ENCODE measurements at regions not wholly inside any gene's neighbourhood (a gene's known extent, or its start where the extent isn't known, plus 50 kb on each side); places are given as distances from the start of the nearest gene placed in this dataset.
A peak's percentile ranks its signal among the peaks of the same experiment; 100 is the strongest.

DNA sequence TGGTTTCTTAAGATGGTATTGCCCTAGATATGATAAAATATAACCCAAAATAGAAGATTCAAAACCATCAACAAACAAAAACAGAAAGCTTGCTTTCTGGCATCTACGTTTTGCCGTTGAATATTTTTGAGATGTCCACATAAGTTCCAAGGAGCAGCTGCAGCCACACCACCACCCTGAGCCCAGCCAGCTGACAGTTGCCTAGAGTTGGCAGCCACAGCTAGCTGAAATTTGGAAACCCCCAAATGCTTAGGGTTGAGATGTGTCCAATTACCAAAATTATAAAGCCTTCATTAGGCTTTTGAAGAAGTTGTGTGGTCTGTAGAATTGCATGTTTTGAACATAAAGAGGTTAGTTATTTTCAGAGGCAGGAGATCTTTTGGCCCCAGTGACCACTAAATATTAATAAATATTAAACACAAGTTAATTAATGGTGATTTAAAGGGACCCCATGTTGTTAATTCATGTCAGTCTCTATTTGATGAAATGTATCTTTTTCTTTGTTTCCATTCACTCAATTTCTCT, 118.1 kb upstream of the DTNA start:
- Histone ChIP-seq H3K9me3 (ENCODE audit: low read depth, low read length) (no peaks in the 10 kb centered on the region), H2AFZ (ENCODE audit: low read length) (no peak overlapping the region), H3K4me1 (ENCODE audit: insufficient read depth, low read length) (no peaks in the 10 kb centered on the region), H4K20me1 (ENCODE audit: insufficient read depth, low read length) (no peaks in the 10 kb centered on the region), H3K4me3 (ENCODE audit: insufficient read depth, low read length) (no peak overlapping the region), H3K27me3 (ENCODE audit: insufficient read depth, low read length) (no peaks in the 10 kb centered on the region), H3K27ac (ENCODE audit: low read depth, low read length) (no peak overlapping the region), H3K79me2 (ENCODE audit: insufficient read depth, low read length) (no peaks in the 10 kb centered on the region), H3K4me2 (ENCODE audit: insufficient read depth, low read length) (no peak overlapping the region), H3K36me3 (ENCODE audit: insufficient read depth, low read length) (no peaks in the 10 kb centered on the region)
- DNase-seq (ENCODE audit: insufficient read length, low spot score, missing footprints), result no peak
- TF ChIP-seq CTCF (IDR thresholded peaks at IDR 0.05; ENCODE audit: extremely low read depth, low read depth, low read length), result no peak

GRCh38 chr18:34592481-34592880, 117.6 kb upstream of the DTNA start:
- Histone ChIP-seq H3K9me3 (ENCODE audit: low read depth, low read length) (no peaks in the 10 kb centered on the region), H3K27ac (ENCODE audit: low read depth, low read length) (no peak overlapping the region), H2AFZ (ENCODE audit: low read length) (no peak overlapping the region), H3K36me3 (ENCODE audit: insufficient read depth, low read length) (no peaks in the 10 kb centered on the region), H3K4me2 (ENCODE audit: insufficient read depth, low read length) (peak overlapping the region; percentile 87), H4K20me1 (ENCODE audit: insufficient read depth, low read length) (no peaks in the 10 kb centered on the region), H3K27me3 (ENCODE audit: insufficient read depth, low read length) (no peaks in the 10 kb centered on the region), H3K79me2 (ENCODE audit: insufficient read depth, low read length) (no peaks in the 10 kb centered on the region), H3K4me3 (ENCODE audit: insufficient read depth, low read length) (peak overlapping the region; percentile 76), H3K4me1 (ENCODE audit: insufficient read depth, low read length) (no peaks in the 10 kb centered on the region)
- DNase-seq (ENCODE audit: insufficient read length, low spot score, missing footprints), result no peak
- TF ChIP-seq CTCF (IDR thresholded peaks at IDR 0.05; ENCODE audit: extremely low read depth, low read depth, low read length), result no peak

- Histone ChIP-seq H3K27me3 (ENCODE audit: insufficient read depth, low read length) (no peaks in the 10 kb centered on the region), H3K27ac (ENCODE audit: low read depth, low read length) (peak overlapping the region; percentile 45), H3K4me3 (ENCODE audit: insufficient read depth, low read length) (peak overlapping the region; percentile 76), H2AFZ (ENCODE audit: low read length) (peak overlapping the region; percentile 96), H3K9me3 (ENCODE audit: low read depth, low read length) (no peaks in the 10 kb centered on the region), H3K36me3 (ENCODE audit: insufficient read depth, low read length) (no peaks in the 10 kb centered on the region), H3K4me1 (ENCODE audit: insufficient read depth, low read length) (no peaks in the 10 kb centered on the region), H3K79me2 (ENCODE audit: insufficient read depth, low read length) (no peaks in the 10 kb centered on the region), H4K20me1 (ENCODE audit: insufficient read depth, low read length) (no peaks in the 10 kb centered on the region), H3K4me2 (ENCODE audit: insufficient read depth, low read length) (peak overlapping the region; percentile 87)
- TF ChIP-seq CTCF (IDR thresholded peaks at IDR 0.05; ENCODE audit: extremely low read depth, low read depth, low read length), result no peak
- DNase-seq (ENCODE audit: insufficient read length, low spot score, missing footprints), result no peak
Measured at GRCh38 chr18:34592961-34593382, 117.1 kb upstream of the DTNA start.

DNA sequence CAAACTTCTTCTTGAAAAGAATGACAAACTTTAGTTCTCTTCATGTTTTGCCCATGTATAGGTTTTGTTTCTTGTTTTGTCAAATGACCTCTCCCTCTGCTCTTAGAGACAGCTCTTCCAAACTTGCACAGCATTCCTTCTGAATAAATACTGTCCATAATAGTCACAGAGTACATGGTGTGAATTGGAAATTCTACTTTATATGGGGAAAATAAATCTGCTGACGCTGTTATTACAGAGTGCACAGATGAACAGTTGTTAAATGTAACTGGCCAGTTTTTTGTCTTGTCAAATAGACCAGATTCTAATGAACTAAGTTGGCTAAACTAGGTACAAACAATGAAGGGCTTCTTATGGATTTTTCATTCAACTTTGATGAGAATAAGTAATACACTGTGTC, 115.8 kb upstream of the DTNA start:
- no peak overlapping the region for H3K4me3 ChIP-seq (ENCODE audit: insufficient read depth, low read length)
- DNase-seq (ENCODE audit: insufficient read length, low spot score, missing footprints), result no peak
- peak overlapping the region; percentile 21 for H2AFZ ChIP-seq (ENCODE audit: low read length)
- H3K79me2 ChIP-seq (ENCODE audit: insufficient read depth, low read length), result no peaks in the 10 kb centered on the region
- H3K27me3 ChIP-seq (ENCODE audit: insufficient read depth, low read length), result no peaks in the 10 kb centered on the region
- H3K36me3 ChIP-seq (ENCODE audit: insufficient read depth, low read length), result no peaks in the 10 kb centered on the region
- H3K4me2 ChIP-seq (ENCODE audit: insufficient read depth, low read length), result no peak overlapping the region
- H3K9me3 ChIP-seq (ENCODE audit: low read depth, low read length), result no peaks in the 10 kb centered on the region
- H4K20me1 ChIP-seq (ENCODE audit: insufficient read depth, low read length), result no peaks in the 10 kb centered on the region
- no peaks in the 10 kb centered on the region for H3K4me1 ChIP-seq (ENCODE audit: insufficient read depth, low read length)
- no peak overlapping the region for H3K27ac ChIP-seq (ENCODE audit: low read depth, low read length)
- no peak for TF ChIP-seq CTCF (IDR thresholded peaks at IDR 0.05; ENCODE audit: extremely low read depth, low read depth, low read length)

All from osteoblast (primary cell).